HG02943 (cell line): ENCODE measurements at regions not wholly inside any gene's neighbourhood (a gene's known extent, or its start where the extent isn't known, plus 50 kb on each side); places are given as distances from the start of the nearest gene placed in this dataset.

Experiments
- ATAC-seq: cut with Tn5 transposase; IDR thresholded peaks from one replicate; pipeline ENCODE4 v1.9.1; 2021; ENCODE audit warnings: mild to moderate bottlenecking, low read depth, moderate library complexity; ENCODE audit not compliant: unreplicated experiment

DNA sequence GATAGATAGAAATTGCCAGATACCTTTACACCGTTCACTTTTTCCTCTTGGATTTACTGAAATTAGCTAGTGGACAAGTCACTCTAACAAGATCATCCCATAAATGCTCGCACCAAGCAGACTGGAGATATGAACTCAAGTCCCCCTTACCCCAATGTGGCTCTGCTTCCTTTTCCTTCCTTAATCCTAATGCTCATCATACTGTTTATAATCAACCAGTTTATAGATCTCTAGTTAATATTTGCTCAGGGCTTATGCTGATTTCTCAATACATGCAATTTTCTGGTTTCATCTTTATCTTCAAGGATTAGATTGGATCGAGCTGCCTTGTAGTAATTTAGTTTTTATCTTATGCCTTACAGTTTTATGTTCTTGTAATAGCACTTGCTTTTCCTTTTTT lies 318.3 kb upstream of the KLHL29 start:
- ATAC-seq = no peak

DNA sequence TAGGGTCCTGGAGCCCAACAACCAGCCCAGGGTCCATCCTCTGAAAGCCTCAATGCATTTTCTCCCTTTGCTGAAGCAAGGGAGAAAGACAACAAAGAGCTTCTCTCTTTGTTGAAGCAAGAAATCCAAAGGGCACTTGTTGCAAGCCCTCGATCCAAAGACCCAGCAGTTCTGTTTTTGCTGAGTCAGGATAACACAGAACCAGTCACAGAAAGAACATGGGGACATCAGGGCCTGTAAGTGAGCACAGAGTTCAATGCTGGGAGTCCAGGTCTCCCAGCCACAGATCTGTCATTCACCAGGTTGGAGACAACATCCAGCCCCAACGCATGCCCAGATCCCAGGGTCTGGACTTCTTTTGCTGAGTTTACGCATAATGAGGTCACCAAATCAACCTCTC lies 315.8 kb upstream of the KLHL29 start:
- ATAC-seq = no peak

DNA sequence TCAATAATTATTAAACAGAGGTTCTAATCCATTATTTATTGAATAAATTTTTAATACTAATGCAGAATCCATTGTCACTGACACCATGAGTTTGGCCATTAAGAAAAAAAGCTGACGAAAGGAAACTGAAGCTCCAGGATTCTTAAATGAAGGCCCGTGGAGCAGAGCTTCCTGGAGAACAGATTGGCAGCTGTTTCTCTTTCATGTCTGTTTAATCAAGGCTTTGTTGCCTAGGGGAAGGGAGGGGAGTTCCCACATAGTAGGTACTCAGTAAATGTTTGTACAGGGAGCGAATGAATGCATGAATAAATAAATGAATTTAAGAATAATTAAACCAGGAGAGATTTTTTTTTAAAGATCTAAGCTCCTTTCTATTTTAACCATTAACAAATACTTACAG lies 315.1 kb upstream of the KLHL29 start:
- ATAC-seq = no peak

DNA sequence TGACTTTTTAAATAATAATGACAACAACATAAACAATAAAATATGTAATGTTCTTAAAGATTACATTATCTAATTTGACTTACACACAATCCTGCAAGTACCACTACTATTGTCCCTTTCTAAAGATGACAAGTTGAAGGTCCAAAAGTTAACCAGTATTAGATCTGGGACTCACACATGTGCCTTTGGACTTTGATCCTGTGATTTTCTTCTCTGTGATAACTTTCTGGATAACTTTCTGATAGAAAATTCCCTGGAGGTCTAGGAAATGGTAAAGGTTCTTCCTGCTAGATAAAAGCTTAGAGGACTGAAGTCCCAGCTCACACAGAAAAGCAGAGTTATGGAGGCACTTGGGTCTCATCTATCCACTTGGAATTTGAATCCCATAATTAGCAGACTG lies 311.9 kb upstream of the KLHL29 start:
- no peak for ATAC-seq

DNA sequence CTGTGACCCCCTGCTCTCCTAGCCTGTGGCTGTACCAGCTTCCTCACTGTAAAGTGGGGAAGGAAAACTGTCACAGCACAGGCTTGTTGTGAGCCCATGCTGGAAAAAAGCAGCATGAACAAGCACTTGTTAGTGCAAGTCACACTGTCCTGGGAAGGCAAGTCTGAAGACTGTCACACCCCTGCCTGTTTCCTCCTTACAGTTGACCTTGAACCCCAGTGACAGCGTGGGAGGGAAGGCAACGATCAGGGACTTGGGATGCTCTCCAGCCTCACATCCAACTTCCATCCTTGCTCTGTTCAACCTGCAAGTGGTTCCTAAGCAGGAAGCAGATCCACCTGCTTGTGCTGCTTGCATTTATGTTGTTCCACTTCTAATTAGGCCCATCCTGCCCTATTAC lies 311.3 kb upstream of the KLHL29 start:
- no peak for ATAC-seq

DNA sequence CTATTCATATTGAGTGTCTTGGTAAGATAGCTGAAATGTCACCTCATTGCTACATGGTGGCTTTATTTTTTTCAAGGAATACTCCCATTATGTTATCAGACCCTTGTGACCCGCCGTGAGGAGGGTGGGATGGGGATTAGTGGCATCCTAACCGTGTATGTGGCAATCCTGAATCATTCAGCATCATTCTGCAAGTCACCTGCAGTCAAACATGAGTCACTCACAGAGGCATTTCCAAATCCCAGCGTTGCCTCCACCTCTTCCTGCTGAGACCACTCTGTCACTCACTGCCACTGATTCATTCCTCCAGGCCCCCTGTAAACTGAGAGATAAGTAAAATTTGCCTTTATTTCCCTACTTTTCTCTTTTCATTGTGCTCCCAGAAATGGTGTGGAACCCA lies 307.4 kb upstream of the KLHL29 start:
- ATAC-seq = no peak

DNA sequence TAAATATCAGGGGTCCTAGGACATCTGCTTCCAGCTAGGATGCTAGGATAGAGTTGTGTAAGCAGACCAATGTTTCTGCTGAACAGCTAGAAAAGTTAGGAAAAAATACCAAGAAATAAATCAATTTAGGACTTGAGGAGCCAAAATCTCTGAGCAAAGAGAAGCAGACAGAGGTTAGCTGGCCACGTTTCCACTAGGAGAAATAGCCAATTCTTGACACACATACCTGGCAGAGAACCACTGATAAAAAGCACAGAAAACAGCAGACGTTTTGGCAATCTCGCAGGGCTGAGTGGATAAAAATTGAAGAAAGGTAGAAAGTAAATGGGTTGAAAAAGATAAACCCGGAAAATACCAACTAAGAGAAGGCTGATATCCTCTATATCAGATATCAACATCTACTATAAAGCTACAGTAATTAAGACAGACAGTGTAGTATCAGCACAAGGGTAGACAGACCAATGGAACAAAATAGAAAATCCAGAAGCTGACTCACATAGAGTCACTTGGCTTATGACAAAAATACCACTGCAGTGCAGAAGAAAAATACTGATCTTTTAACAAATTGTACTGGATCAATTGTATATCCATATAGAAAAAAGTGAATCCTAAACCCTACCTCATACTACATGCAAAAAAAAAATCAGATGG lies 306.1 kb upstream of the KLHL29 start:
- no peak for ATAC-seq

DNA sequence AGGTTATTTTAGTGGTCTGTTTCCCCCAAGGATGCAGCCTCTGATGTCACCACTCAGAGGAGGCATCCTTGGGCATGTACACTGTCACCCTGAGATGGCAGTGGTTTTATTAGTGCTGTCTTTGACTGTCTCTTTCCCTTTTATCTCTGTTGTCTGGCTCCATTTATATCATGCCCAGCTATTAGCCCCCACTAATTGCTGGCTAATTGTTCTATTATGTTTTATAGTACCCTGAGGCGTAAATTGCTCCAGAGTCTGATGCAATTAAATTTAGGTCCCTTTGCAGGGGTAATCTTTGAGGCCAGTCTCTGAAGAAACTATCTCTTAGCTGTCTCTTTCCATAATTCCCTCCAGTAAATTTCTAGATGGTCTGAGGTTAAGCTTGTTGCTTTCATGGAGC lies 301.0 kb upstream of the KLHL29 start:
- no peak for ATAC-seq

DNA sequence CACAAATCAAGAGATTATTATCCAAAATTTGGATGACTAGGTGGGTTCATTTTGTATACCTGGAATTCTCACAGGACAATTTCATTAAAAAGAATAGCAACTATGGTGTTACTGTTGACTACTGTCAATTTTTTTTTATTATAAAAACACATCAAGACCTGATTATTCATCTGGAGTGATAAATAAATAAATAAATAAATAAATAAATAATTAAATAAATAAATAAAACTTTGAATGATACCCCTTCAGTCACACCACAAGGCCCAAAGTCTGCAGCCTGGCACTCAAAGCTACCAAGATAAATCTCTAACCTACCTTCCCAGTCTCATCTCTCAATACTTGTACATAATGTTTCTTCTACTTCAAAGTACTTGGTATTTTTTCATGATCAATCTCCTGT lies 294.0 kb upstream of the KLHL29 start:
- no peak for ATAC-seq

DNA sequence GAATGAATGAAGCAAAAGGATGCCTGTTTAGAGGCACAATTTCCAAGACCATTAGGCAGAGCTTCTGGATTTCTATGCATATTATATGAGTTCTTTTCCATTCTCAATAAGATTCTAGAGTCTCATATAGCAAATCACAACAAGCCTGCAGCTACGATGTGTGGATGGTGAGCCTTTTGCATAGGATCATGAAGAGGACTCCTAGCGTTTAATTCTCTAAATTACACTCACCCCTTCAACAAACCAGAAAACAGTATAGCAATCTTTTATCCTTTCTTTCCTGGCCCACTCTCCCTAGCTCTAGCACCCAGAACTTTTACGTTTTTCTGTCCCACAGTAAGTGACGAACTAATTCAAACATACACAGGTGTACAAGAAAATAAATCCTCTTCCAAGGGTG lies 293.1 kb upstream of the KLHL29 start:
- no peak for ATAC-seq

DNA sequence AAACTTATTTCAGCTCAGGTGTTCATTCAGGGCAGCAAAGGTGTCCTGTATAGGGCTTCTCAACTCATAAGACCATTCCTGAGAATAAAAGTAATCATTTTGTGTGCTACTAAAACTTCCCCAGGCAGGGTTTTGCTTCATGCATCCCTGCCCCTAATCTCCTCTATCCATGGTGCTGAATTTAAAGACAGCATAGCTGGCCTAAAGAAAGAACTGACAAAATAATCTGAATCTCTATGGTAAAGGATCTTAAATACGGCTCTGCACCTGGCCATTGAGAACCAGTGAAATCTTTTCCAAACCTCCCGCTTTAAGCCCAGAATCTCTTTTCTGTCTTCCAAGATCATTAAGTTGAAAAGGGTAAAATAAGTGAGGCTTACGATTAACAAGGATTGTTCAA lies 292.1 kb upstream of the KLHL29 start:
- ATAC-seq = no peak

DNA sequence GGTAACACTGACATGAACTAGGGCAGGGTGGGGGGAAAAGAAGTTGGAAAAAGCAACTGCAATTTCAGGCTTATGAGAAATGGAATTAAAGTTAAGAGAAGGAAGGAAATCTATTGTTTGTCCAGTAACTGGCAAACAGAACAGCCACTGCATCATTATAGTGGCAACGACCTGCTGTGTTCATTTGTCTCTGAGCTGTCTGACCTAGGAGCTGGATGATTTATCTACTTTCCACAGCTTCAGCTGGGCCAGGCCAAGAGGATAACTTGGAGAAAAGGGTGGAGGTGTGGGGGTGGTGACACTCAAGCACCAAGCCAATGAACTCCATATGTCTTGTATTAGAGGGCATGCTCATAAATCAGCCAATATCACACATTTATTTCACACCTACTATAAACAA lies 291.5 kb upstream of the KLHL29 start:
- ATAC-seq = no peak

DNA sequence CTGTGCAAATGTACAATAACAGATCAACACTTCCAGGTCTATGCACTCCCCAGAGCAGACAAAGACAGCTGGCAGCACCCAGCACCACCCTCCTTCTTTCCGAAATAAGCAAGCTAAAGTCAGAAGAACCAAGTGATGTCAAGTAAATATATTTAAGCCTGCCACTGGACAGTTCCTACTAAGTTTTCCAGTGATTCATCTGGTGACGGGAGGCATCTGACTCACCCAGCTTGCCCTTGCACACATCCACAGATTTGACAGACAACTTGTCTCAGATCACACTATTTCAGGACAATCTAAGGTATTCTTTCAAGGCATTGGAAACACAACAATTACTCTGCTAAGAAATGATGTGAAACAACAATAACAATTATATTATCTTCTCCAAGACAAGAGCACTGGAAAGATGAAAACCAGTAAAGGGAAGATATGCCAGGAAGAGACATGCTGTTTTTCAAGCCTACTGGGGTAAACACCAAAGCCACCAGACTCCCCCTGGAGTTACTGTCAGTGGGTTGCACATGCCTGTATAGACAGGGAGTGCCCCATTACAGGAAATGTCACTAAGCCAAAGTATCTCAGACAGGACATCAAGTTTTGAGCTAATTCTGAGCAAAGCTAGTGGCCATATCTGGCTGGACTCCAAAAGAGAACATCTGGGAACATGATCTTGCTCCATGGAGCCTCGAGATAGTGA lies 287.9 kb upstream of the KLHL29 start:
- ATAC-seq = no peak

DNA sequence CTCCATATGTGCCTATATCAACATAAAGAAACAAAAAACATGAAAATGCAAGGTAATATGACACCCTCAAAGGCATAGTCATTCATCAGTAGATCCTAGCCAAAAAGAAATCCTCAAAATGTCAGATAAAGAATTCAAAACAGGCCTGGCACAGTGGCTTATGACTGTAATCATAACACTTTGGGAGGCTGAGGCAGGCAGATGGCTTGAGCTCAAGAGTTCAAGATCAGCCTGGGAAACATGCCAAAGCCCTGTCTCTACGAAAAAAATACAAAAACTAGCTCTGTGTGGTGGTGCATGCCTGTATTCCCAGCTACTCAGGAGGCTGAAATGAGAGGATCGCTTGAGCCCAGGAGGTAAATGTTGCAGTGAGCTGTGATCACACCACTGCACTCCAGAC lies 284.6 kb upstream of the KLHL29 start:
- no peak for ATAC-seq

DNA sequence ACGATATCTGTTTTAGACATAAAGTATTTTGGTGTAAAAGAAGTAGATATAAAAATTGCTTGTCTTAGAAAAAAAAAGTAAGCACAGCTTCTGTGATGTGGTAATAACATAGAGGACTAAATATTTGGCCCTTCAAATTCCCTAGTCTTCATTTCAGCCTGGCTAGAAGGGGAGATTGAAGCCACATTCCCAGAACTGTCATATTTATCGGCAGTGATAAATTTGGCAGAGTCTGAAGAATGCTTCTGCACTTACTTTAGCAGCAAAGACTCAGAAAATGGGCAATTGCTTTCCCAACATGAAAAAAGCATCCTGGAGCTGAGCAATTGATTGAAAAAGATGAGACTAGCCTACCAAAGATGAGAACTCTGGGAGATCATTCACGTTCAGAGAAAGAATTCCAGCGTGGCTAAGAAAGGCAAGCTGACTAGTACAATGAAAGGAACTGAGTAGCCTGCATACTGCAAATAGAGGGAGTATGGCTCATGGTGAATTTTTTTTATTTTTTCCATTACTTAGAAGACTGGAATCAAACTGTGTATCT lies 278.7 kb upstream of the KLHL29 start:
- no peak for ATAC-seq

DNA sequence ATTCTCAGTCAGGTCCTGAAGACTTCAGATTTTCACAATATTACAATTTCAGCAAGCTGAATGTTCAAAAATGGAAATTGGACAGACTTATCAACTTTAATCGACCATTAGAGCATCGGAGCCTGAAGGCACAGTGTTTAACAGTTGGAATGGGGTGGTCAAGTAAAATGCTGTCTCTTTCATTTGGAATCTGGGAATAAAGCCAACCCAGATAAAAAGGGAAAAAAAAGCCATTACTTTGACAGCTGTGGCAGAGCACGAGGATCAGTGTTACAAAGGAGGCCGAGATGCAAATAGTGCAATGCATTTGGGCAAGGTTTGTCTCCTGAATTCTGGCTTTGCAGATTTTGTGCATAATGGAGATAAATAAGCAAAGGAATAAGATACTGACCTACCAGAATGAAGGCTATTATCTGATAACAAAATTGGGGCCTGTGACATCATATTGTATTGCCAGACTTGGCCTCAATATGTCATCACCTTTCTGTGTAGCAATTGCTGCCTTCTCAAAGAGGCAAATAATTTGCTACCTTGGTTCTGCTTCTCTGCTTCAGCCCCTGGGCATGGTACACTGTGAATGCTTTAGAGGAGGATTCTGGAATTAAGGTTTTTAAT lies 277.5 kb upstream of the KLHL29 start:
- ATAC-seq = no peak

DNA sequence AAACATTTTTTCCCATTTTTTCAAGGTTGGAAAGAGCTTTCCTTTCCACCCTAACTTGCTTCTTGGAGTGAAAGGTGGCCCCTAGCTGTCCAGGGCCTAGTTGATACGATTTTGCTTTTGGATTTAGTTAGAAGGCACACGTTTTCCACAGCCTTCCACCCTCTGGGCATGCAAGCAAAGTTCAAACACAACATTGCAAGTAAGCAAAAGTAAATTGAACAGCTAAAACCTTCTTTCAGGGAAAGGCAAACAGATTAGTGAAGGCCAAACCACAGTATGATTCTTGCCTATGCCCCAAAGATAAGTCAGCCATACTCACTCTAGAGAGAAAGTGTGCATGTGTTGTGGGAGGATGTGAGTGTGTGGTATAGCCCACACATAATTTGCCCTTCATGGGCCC lies 273.7 kb upstream of the KLHL29 start:
- no peak for ATAC-seq

DNA sequence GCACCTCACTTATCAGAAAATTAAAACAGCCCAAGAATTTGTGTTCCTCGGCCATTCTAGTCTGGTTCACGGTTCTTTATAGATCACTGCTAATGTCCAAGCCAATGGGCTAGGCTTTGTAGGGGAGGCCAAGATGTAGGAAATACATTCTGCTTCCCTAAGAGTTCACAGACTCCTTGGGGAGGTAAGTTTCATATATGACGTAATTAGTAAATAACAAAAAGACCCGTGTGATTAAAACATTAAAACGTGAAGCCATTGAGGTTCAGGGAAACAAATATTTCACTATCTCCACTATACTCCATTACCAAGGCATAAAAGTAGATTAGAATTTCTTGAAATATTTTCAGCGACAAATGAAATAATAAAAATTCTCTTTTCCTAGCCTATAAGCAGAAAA lies 272.5 kb upstream of the KLHL29 start:
- ATAC-seq = no peak

DNA sequence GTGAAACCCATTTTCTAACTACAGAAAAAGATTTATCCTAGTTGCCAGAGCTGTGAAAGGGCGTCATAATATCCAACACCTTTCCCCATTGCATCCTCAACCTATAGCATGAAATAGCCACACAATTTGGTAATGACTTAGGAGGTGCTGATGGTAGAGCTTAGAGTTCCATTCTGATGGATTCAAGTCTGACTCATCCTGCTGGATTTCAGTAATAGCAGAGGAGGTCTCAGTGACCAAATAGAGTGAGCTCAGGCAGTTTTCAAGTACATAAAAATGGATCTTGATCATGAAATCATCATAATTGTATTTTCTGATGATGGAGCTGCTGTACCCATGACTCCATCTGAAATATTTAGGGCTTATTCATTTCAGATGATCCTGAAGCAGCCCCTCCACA lies 270.7 kb upstream of the KLHL29 start:
- ATAC-seq = no peak

DNA sequence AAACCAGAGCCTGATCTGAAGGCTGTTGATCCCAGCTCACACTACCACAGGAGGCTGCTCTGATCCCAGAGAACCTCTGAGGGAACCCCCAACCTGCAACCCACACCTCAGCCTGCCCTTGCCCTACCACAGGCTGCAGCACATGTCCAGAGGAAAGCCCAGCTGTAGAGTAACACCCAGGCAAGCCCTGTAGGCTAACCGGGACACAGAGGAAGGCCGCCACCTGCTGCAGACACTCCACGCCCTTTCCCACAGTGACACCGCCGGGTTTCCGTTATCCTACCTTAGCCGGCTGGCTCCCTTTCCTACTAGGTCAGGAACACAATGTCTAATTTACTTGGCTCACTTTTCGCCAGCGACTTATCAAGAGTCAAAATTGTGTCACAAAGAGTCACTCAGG lies 266.7 kb upstream of the KLHL29 start:
- no peak for ATAC-seq

DNA sequence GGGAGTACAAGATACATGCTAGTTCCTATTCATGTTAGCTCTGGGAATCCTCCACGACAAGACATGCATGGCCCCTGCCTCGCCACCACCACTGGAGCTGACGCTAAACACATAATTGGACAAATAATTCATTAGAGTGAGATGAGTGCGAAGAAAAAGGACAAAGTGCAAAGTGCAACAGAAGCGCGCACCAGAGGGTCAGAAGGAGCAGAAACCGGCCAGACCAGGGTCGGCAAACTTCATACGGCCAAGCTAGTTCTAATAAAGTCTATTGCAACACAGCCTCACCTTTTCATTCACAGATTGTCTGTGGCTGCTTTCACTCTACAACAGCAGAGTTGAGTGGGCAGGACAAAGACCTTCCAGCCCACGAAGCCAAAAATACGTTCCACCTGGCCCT lies 266.1 kb upstream of the KLHL29 start:
- no peak for ATAC-seq

DNA sequence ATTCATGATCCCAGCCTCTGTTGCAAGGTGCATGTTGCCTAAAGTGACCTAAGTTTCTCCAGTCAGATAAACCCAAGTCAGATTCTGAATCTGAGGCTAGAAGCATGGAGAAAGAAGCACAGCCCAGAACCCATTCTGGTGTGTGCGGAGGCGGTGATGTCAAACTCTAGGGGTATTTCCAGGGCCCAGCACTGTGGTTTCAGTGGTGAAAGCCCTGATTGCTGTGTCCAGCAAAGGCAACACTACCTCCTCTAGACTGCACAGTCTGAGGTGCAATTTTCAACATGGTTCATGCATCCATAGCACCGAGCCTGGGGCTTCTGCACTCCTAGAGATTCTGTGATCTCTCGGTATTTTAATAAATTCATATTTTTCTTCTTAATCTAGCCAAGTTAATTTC lies 264.8 kb upstream of the KLHL29 start:
- ATAC-seq = no peak
